Vagina (tissue), 2 donors: ENCODE measurements at regions not wholly inside any gene's neighbourhood (a gene's known extent, or its start where the extent isn't known, plus 50 kb on each side); places are given as distances from the start of the nearest gene placed in this dataset.

Source experiments
- DNase-seq, 2 donors: peaks; one replicate each; pipeline ENCODE4 v3.0.0-alpha.2; 2017; ENCODE audit errors: extremely low spot score in 2 of 2
- H3K27ac ChIP-seq: fragments of 200-600 bp; sonication (generic); one replicate; pipeline ENCODE4 v1.5.1; 2019
- H3K27me3 ChIP-seq: fragments of 200-600 bp; sonication (generic); one replicate; pipeline ENCODE4 v1.5.1; 2019
- H3K36me3 ChIP-seq, 2 donors: fragments of 200-600 bp; sonication (generic); one replicate each; pipeline ENCODE4 v1.5.1; 2017 to 2019
- H3K4me1 ChIP-seq: fragments of 200-600 bp; sonication (generic); one replicate; pipeline ENCODE4 v1.5.1; 2019
- H3K4me3 ChIP-seq, 2 donors: fragments of 200-600 bp; sonication (generic); 1 replicate in 1 of 2; 2 replicates in 1 of 2; pipeline ENCODE4 v1.5.1; 2016 to 2019
- H3K9me3 ChIP-seq: fragments of 200-600 bp; sonication (generic); one replicate; pipeline ENCODE4 v1.5.1; 2019
- CTCF ChIP-seq, 3 experiments: fragments of 450-650 bp in 2 of 3; fragments of 200-600 bp in 1 of 3; sonication (generic) in 1 of 3; IDR thresholded peaks; one replicate each; pipeline ENCODE4 v1.5.1; 2017 to 2019; ENCODE audit warnings: antibody characterized with exemption in 3 of 3, mild to moderate bottlenecking in 2 of 3, moderate library complexity in 2 of 3
- POLR2A ChIP-seq, 2 donors: fragments of 450-650 bp; IDR thresholded peaks; one replicate each; pipeline ENCODE4 v1.6.1; 2017; ENCODE audit warnings: antibody characterized with exemption in 2 of 2, mild to moderate bottlenecking in 2 of 2, moderate library complexity in 2 of 2
- POLR2AphosphoS5 ChIP-seq, 2 donors: sonication (generic); formaldehyde crosslinking; IDR thresholded peaks; one replicate each; pipeline ENCODE4 v1.9.0; 2017; ENCODE audit warnings: antibody characterized with exemption in 2 of 2, mild to moderate bottlenecking in 2 of 2, low read depth in 1 of 2; ENCODE audit not compliant: insufficient read depth in 1 of 2
- intact Hi-C: fragments of 100-400 bp; cut with DNase I; formaldehyde crosslinking; loops from one replicate; pipeline ENCODE4 v1.15.1; 2023

GRCh38 chr5:159827861-159828260 is 88.4 kb upstream of the ADRA1B start:
- DNase-seq: no peak
- Histone ChIP-seq H3K9me3 (no peaks in the 10 kb centered on the region), H3K36me3 (no peaks in the 10 kb centered on the region), H3K4me1 (peaks cover 9% of the 10 kb centered on the region), H3K27ac (no peak overlapping the region), H3K27me3 (no peaks in the 10 kb centered on the region), H3K4me3 (no peak overlapping the region)
- intact Hi-C loops: no loop called here
- TF ChIP-seq CTCF (IDR thresholded peaks at IDR 0.05): no peak
- no peak for TF ChIP-seq POLR2AphosphoS5 (IDR thresholded peaks at IDR 0.05; ENCODE audit: insufficient read depth in 1 of 2, low read depth in 1 of 2)
- no peak for TF ChIP-seq POLR2A (IDR thresholded peaks at IDR 0.05)

GRCh38 chr5:159832073-159832472 is 84.2 kb upstream of the ADRA1B start:
- Histone ChIP-seq H3K36me3 (no peaks in the 10 kb centered on the region), H3K4me1 (no peaks in the 10 kb centered on the region), H3K9me3 (no peaks in the 10 kb centered on the region), H3K4me3 (no peak overlapping the region), H3K27me3 (no peaks in the 10 kb centered on the region), H3K27ac (no peak overlapping the region)
- intact Hi-C loops: no loop called here
- TF ChIP-seq POLR2AphosphoS5 (IDR thresholded peaks at IDR 0.05; ENCODE audit: insufficient read depth in 1 of 2, low read depth in 1 of 2) (no peak), CTCF (IDR thresholded peaks at IDR 0.05) (no peak), POLR2A (IDR thresholded peaks at IDR 0.05) (no peak)
- DNase-seq: no peak

- Histone ChIP-seq H3K9me3 (no peaks in the 10 kb centered on the region), H3K36me3 (no peaks in the 10 kb centered on the region), H3K27me3 (no peaks in the 10 kb centered on the region), H3K4me1 (no peaks in the 10 kb centered on the region), H3K27ac (no peak overlapping the region), H3K4me3 (no peak overlapping the region)
- intact Hi-C loops: no loop called here
- no peak for DNase-seq
- no peak for TF ChIP-seq POLR2A (IDR thresholded peaks at IDR 0.05)
- no peak for TF ChIP-seq POLR2AphosphoS5 (IDR thresholded peaks at IDR 0.05; ENCODE audit: insufficient read depth in 1 of 2, low read depth in 1 of 2)
- no peak for TF ChIP-seq CTCF (IDR thresholded peaks at IDR 0.05)
These were observed 83.2 kb upstream of the ADRA1B start for GRCh38 chr5:159833088-159833487.

- TF ChIP-seq POLR2AphosphoS5 (IDR thresholded peaks at IDR 0.05; ENCODE audit: insufficient read depth in 1 of 2, low read depth in 1 of 2): no peak
- TF ChIP-seq POLR2A (IDR thresholded peaks at IDR 0.05): no peak
- TF ChIP-seq CTCF (IDR thresholded peaks at IDR 0.05): no peak
- no peaks in the 10 kb centered on the region for H3K27me3 ChIP-seq
- no peaks in the 10 kb centered on the region for H3K4me1 ChIP-seq
- intact Hi-C loops: no loop called here
- H3K4me3 ChIP-seq: no peak overlapping the region
- H3K36me3 ChIP-seq: no peaks in the 10 kb centered on the region
- H3K9me3 ChIP-seq: no peaks in the 10 kb centered on the region
- no peak overlapping the region for H3K27ac ChIP-seq
- DNase-seq: no peak
These were observed 82.4 kb upstream of the ADRA1B start for GRCh38 chr5:159833846-159834245.

GRCh38 chr5:159835548-159835947 is 80.7 kb upstream of the ADRA1B start:
- no peak overlapping the region for H3K27ac ChIP-seq
- H3K4me1 ChIP-seq: no peaks in the 10 kb centered on the region
- no peaks in the 10 kb centered on the region for H3K36me3 ChIP-seq
- H3K27me3 ChIP-seq: no peaks in the 10 kb centered on the region
- no peak for DNase-seq
- intact Hi-C loops: no loop called here
- TF ChIP-seq POLR2A (IDR thresholded peaks at IDR 0.05): no peak
- no peak for TF ChIP-seq CTCF (IDR thresholded peaks at IDR 0.05)
- no peak for TF ChIP-seq POLR2AphosphoS5 (IDR thresholded peaks at IDR 0.05; ENCODE audit: insufficient read depth in 1 of 2, low read depth in 1 of 2)
- no peaks in the 10 kb centered on the region for H3K9me3 ChIP-seq
- no peak overlapping the region for H3K4me3 ChIP-seq
